G401 (cell line): ENCODE measurements at regions not wholly inside any gene's neighbourhood (a gene's known extent, or its start where the extent isn't known, plus 50 kb on each side); places are given as distances from the start of the nearest gene placed in this dataset.
"Not testable (repeated sequence)": the region's sequence is repeated elsewhere in the genome, so short reads cannot be mapped to it uniquely, and the experiment has no call there.

Experiments used
- DNase-seq: peaks from one replicate; pipeline ENCODE4 v3.0.0-alpha.2; 2015; ENCODE audit warnings: low spot score
- in situ Hi-C: cut with HindIII; loops from 2 replicates; pipeline ENCODE4 v1.10.0; 2016; ENCODE audit warnings: low sequenced_read_pairs, mixed read lengths

DNA sequence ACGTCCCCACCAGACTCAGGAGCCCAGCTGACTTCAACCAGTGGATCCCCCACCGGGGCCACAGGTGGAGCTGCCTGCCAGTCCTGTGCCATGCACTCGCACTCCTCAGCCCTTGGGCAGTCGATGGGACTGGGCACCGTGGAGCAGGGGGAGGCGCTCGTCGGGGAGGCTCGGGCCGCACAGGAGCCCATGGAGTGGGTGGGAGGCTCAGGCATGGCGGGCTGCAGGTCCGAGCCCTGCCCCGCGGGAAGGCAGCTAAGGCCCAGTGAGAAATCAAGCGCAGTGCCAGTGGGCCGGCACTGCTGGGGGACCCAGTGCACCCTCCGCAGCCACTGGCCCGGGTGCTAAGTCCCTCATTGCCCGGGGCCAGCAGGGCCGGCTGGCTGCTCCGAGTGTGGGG lies 52.3 kb upstream of the LRRC30 start:
- in situ Hi-C loops, DNase-seq: not testable (repeated sequence)

DNA sequence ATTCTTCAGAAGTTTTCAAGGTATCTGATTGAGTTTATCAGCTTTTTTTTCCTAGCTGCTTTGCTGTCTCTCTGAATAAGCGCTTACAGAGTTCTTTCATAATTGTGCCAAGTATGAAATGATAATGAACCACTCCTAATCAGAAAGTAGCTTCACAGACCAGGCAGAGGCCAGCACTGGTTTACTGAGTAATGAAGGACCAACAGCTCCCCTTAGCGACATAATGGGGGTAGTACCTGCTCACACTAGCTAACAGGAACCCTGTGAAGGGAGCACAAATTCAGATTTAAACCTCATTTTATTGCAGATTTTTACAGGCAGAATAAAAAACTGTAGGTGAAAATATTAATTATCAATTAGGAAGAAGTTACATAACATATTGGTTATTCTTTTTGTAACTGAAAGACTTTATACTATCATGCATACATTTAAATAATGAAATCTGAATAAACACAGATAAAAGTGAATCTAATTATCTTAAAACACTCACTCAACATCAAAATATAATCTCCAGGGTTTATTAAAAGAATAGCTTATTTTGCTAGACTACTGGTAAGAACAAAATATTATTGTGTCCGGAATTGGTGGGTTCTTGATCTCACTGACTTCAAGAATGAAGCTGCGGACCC lies 53.7 kb upstream of the LRRC30 start:
- in situ Hi-C loops: no loop called here
- peak; percentile 27 for DNase-seq

DNA sequence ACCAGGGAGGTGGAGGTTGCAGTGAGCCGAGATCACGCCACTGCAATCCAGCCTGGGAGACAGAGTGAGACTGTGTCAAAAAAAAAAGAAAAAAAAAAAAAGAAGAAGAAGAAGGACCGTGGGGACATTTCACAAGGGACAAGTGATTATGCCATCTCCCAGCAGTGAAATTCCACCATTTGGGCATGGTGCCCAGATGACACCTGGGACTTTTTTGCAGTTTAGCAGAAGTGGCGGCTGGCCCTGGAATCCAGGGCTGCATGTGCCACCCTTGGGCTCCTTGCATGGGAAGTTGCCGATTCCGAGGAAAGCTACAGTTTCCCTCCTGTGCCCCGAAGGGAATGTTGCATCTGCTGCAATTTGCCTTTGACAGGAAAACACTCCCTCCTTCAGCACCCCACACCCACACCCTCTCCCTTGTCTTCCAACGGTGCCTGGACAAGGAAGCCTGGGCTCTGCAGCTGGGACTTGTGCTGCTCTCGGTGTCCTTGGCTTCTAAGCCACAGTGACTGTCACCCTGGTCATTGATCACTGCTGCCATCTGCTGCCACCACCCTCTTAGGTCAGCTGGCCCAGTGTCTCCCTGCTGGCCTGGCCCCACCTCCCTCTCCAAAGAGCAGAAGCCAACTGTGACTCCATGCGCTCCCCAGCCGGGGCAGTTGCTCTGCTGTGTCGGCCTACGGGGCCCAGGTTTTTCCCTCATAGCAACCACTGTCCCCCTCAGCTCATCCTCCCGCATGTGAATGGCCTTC lies 56.4 kb upstream of the LRRC30 start:
- DNase-seq: no peak
- in situ Hi-C loops: no loop called here

DNA sequence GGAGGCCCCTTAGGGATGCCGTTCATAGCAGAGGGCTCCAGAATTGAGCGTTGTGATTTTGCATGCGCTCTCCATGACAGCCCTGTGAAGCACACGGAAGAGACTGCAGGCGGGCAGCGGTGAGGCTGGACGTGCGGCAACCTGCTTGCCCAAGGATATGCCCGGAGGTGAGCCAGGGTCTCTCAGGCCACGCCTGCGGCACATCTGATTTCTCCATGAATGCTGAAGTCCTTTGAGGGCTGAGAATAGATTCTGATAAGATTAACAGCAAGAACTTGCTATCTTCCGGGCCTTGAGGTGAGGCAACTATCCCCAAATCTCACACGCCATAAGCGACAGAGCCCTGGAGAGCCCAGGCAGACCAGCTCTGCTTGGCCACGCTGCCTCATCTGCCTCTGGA lies 55.6 kb upstream of the LAMA1 start:
- in situ Hi-C loops: no loop called here
- no peak for DNase-seq

DNA sequence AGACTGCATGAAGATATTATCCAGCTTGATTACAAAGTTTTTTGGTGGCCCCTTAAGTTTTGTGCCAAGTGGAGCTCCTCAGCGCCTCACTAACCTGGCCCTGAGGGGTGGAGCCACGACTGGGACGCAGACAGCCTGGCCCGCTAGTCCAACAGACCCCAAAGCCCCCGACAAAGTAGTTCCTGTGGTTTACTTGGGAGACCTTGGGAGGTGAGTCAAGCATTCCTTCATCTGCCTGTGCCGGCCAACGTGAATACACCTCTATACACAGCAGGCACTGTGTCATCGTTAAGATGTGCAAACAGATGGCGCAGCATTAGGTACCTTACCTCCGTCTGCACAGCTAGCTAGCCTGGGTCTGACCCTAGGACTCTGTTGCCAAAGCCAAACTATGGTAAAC lies 55.0 kb upstream of the LAMA1 start:
- DNase-seq: no peak
- in situ Hi-C loops: no loop called here

DNA sequence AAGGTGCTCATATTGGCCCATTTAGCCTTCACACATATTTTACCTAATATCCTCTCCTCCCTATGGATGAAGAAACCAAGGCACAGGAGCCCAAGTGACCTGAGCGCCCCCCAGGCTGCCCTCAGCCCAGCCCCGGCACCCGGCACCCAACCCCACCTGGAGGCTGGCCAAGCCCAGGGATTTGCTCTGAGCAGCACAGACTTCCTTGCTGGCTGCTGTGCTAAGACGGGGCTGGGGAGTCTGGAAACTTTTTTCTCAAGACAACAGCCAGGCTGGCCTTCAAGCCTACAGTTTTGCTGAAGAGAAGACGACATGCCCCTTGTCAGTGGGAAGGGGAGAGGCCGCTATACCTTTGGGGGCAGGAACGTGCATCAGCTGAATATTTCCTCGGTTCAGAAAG lies 52.7 kb upstream of the LAMA1 start:
- in situ Hi-C loops: no loop called here
- no peak for DNase-seq

DNA sequence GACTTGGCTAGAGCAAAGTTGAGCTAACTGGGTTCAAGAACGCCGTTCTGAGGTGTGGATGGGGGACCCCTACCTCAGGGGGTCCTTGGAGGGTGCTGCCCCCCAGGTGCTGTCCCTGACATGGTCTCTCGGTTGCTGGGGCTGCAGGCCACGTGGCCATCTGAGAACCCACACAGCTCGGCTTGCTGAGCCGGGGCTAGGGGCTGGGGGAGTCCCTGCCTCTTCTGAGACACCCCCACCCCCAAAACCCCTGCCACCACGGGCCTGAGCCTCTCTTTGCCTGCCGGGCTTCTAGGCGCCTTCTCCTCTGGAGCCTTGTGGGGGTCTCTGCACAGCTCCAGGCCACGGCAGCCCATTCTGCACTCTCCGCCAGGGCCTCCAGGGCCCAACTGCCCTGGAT lies 52.0 kb upstream of the LAMA1 start:
- in situ Hi-C loops: no loop called here

DNA sequence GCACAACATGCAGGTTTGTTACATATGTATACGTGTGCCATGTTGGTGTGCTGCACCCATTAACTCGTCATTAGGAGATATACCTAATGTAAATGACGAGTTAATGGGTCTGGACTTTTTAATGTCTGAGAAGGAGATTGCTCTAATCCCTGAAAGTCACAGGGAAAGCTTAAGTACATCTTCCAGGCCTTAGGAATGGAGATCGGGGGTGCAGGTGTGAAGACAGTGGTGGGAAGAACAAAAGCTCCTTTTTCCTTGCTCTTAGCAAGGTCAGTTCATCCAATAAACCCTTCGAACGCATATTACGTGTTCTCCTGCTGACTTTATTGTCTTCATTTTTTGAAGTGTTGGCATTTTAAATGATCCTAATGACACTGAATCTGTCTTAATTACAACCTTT lies 50.8 kb upstream of the LAMA1 start:
- in situ Hi-C loops: no loop called here
- no peak for DNase-seq

More for the DNA sequence above, 52.0 kb upstream of the LAMA1 start:
- no peak for DNase-seq
